Adipocyte (in vitro differentiated cells): ENCODE measurements at regions not wholly inside any gene's neighbourhood (a gene's known extent, or its start where the extent isn't known, plus 50 kb on each side); places are given as distances from the start of the nearest gene placed in this dataset.

Experiments
- DNase-seq: peaks from one replicate; pipeline ENCODE4 v3.0.0-alpha.2; 2015; ENCODE audit warnings: low read depth
- H3K27me3 ChIP-seq: replicated peaks from 2 replicates; pipeline ENCODE4 v1.7.0; 2013; ENCODE audit warnings: mild to moderate bottlenecking, low read length, moderate library complexity; ENCODE audit not compliant: control insufficient read depth, insufficient read depth
- H3K36me3 ChIP-seq: 2 replicates; pipeline ENCODE4 v1.7.0; 2013; ENCODE audit warnings: low read length, mild to moderate bottlenecking, moderate library complexity; ENCODE audit not compliant: control insufficient read depth, insufficient read depth, severe bottlenecking
- H3K4me1 ChIP-seq: 2 replicates; pipeline ENCODE4 v1.7.0; 2013; ENCODE audit warnings: mild to moderate bottlenecking, low read length, moderate library complexity; ENCODE audit not compliant: control insufficient read depth, insufficient read depth
- H3K4me3 ChIP-seq: 2 replicates; pipeline ENCODE4 v1.7.0; 2013; ENCODE audit warnings: mild to moderate bottlenecking, low read length, moderate library complexity
- H3K9ac ChIP-seq: 2 replicates; pipeline ENCODE4 v1.7.0; 2013; ENCODE audit warnings: mild to moderate bottlenecking, low read length, moderate library complexity
- H3K9me3 ChIP-seq: 2 replicates; pipeline ENCODE4 v1.7.0; 2013; ENCODE audit warnings: mild to moderate bottlenecking, low read length, moderate library complexity; ENCODE audit not compliant: control insufficient read depth

GRCh38 chr1:29839726-29840125 lies 603.4 kb downstream of the PTPRU start:
- no peak for DNase-seq
- Histone ChIP-seq H3K4me3 (no peak overlapping the region), H3K9ac (no peak overlapping the region), H3K4me1 (no peaks in the 10 kb centered on the region), H3K36me3 (no peaks in the 10 kb centered on the region), H3K27me3 (peaks cover 20% of the 10 kb centered on the region), H3K9me3 (peaks cover 25% of the 10 kb centered on the region)

GRCh38 chr1:29838738-29839320 lies 602.5 kb downstream of the PTPRU start:
- no peaks in the 10 kb centered on the region for H3K36me3 ChIP-seq
- no peak for DNase-seq
- H3K4me1 ChIP-seq = no peaks in the 10 kb centered on the region
- H3K4me3 ChIP-seq = no peak overlapping the region
- H3K27me3 ChIP-seq = peaks cover 16% of the 10 kb centered on the region
- H3K9me3 ChIP-seq = peaks cover 23% of the 10 kb centered on the region
- no peak overlapping the region for H3K9ac ChIP-seq

GRCh38 chr1:29836651-29837646 lies 600.6 kb downstream of the PTPRU start:
- H3K27me3 ChIP-seq = peaks cover 21% of the 10 kb centered on the region
- no peaks in the 10 kb centered on the region for H3K36me3 ChIP-seq
- peaks cover 11% of the 10 kb centered on the region for H3K9me3 ChIP-seq
- no peaks in the 10 kb centered on the region for H3K4me1 ChIP-seq
- H3K9ac ChIP-seq = no peak overlapping the region
- no peak for DNase-seq
- H3K4me3 ChIP-seq = no peak overlapping the region

GRCh38 chr1:29835874-29836273 lies 599.6 kb downstream of the PTPRU start:
- Histone ChIP-seq H3K9ac (no peak overlapping the region), H3K4me1 (no peaks in the 10 kb centered on the region), H3K36me3 (no peaks in the 10 kb centered on the region), H3K9me3 (peaks cover under 1% of the 10 kb centered on the region), H3K27me3 (peaks cover 30% of the 10 kb centered on the region), H3K4me3 (no peak overlapping the region)
- no peak for DNase-seq

- Histone ChIP-seq H3K36me3 (no peaks in the 10 kb centered on the region), H3K9ac (no peak overlapping the region), H3K27me3 (peaks cover 35% of the 10 kb centered on the region), H3K4me3 (no peak overlapping the region), H3K4me1 (no peaks in the 10 kb centered on the region), H3K9me3 (no peaks in the 10 kb centered on the region)
- DNase-seq = no peak
Measured at GRCh38 chr1:29835406-29835805, 599.1 kb downstream of the PTPRU start.

GRCh38 chr1:29833581-29833980 lies 597.3 kb downstream of the PTPRU start:
- H3K9ac ChIP-seq = no peak overlapping the region
- no peaks in the 10 kb centered on the region for H3K4me1 ChIP-seq
- no peaks in the 10 kb centered on the region for H3K36me3 ChIP-seq
- DNase-seq = no peak
- no peak overlapping the region for H3K4me3 ChIP-seq
- peaks cover 50% of the 10 kb centered on the region for H3K27me3 ChIP-seq
- no peaks in the 10 kb centered on the region for H3K9me3 ChIP-seq

- Histone ChIP-seq H3K9me3 (no peaks in the 10 kb centered on the region), H3K9ac (no peak overlapping the region), H3K4me1 (no peaks in the 10 kb centered on the region), H3K36me3 (no peaks in the 10 kb centered on the region), H3K4me3 (no peak overlapping the region), H3K27me3 (peaks cover 50% of the 10 kb centered on the region)
- no peak for DNase-seq
Measured at GRCh38 chr1:29832936-29833335, 596.6 kb downstream of the PTPRU start.

GRCh38 chr1:29832471-29832870 lies 596.1 kb downstream of the PTPRU start:
- Histone ChIP-seq H3K36me3 (no peaks in the 10 kb centered on the region), H3K9me3 (no peaks in the 10 kb centered on the region), H3K9ac (no peak overlapping the region), H3K27me3 (peaks cover 54% of the 10 kb centered on the region), H3K4me3 (no peak overlapping the region), H3K4me1 (no peaks in the 10 kb centered on the region)
- no peak for DNase-seq

GRCh38 chr1:29831500-29832117 lies 595.3 kb downstream of the PTPRU start:
- Histone ChIP-seq H3K9me3 (no peaks in the 10 kb centered on the region), H3K27me3 (peaks cover 56% of the 10 kb centered on the region), H3K9ac (no peak overlapping the region), H3K4me1 (no peaks in the 10 kb centered on the region), H3K36me3 (no peaks in the 10 kb centered on the region), H3K4me3 (no peak overlapping the region)
- DNase-seq = no peak

- Histone ChIP-seq H3K27me3 (peaks cover 58% of the 10 kb centered on the region), H3K9me3 (no peaks in the 10 kb centered on the region), H3K36me3 (no peaks in the 10 kb centered on the region), H3K9ac (no peak overlapping the region), H3K4me3 (no peak overlapping the region), H3K4me1 (no peaks in the 10 kb centered on the region)
- no peak for DNase-seq
Measured at GRCh38 chr1:29830916-29831315, 594.6 kb downstream of the PTPRU start.

GRCh38 chr1:29830383-29830782 lies 594.1 kb downstream of the PTPRU start:
- DNase-seq = no peak
- Histone ChIP-seq H3K27me3 (peaks cover 53% of the 10 kb centered on the region), H3K9ac (no peak overlapping the region), H3K4me1 (no peaks in the 10 kb centered on the region), H3K9me3 (no peaks in the 10 kb centered on the region), H3K4me3 (no peak overlapping the region), H3K36me3 (no peaks in the 10 kb centered on the region)
